HEK293 (cell line): ENCODE measurements at regions not wholly inside any gene's neighbourhood (a gene's known extent, or its start where the extent isn't known, plus 50 kb on each side); places are given as distances from the start of the nearest gene placed in this dataset.

Source experiments
- CTCF ChIA-PET: fragments of 350-600 bp; formaldehyde crosslinking; extraction: SDS; loops from one replicate; lab custom pipeline; 2021; ENCODE audit warnings: antibody characterized with exemption; lab: Yijun Ruan, JAX
- POLR2A ChIA-PET: fragments of 300-600 bp; formaldehyde crosslinking; extraction: SDS; loops from one replicate; lab custom pipeline; 2020; ENCODE audit warnings: antibody characterized with exemption, inconsistent platforms; lab: Yijun Ruan, JAX
- H3K27ac ChIP-seq: fragments of 200-500 bp; sonication (Bioruptor generic); 2 replicates; pipeline ENCODE4 v1.5.1; 2014; ENCODE audit warnings: low read depth, low read length, control low read depth, inconsistent platforms; ENCODE audit errors: extremely low read depth
- H3K36me3 ChIP-seq, 2 experiments: fragments of 200-500 bp in 1 of 2; sonication (Bioruptor generic) in 1 of 2; 1 replicate in 1 of 2; 2 replicates in 1 of 2; pipeline ENCODE4 v1.5.1; 2014 to 2017; ENCODE audit warnings: inconsistent platforms in 2 of 2, low read length in 2 of 2; ENCODE audit not compliant: control insufficient read depth in 2 of 2, insufficient read depth in 1 of 2
- H3K4me1 ChIP-seq: fragments of 200-500 bp; sonication (Bioruptor generic); 2 replicates; pipeline ENCODE4 v1.5.1; 2014; ENCODE audit warnings: mild to moderate bottlenecking, low read length, inconsistent platforms; ENCODE audit not compliant: control insufficient read depth, insufficient read depth
- H3K4me3 ChIP-seq: 2 replicates; pipeline ENCODE4 v1.5.1; 2011; ENCODE audit warnings: low read depth, mild to moderate bottlenecking, control low read depth, low read length, moderate library complexity
- H3K9me3 ChIP-seq: fragments of 200-500 bp; sonication (Bioruptor generic); 2 replicates; pipeline ENCODE4 v1.5.1; 2014; ENCODE audit warnings: low read depth, low read length, inconsistent platforms; ENCODE audit not compliant: control insufficient read depth, insufficient read depth
- ATF2 ChIP-seq: fragments of 450-650 bp; formaldehyde crosslinking; IDR thresholded peaks from 2 replicates; pipeline ENCODE4 v1.5.1; 2016; ENCODE audit warnings: missing biosample characterization, missing genetic modification characterization, low read depth
- KLF9 ChIP-seq: fragments of 450-650 bp; formaldehyde crosslinking; IDR thresholded peaks from 2 replicates; pipeline ENCODE4 v1.5.1; 2016; ENCODE audit warnings: missing biosample characterization, missing genetic modification characterization, low read depth
- MYNN ChIP-seq: fragments of 450-650 bp; formaldehyde crosslinking; IDR thresholded peaks from 2 replicates; pipeline ENCODE4 v1.5.1; 2016; ENCODE audit warnings: missing biosample characterization, missing genetic modification characterization, borderline replicate concordance
- MZF1 ChIP-seq: fragments of 450-650 bp; formaldehyde crosslinking; IDR thresholded peaks from 2 replicates; pipeline ENCODE4 v1.5.1; 2017; ENCODE audit warnings: missing biosample characterization, missing genetic modification characterization, borderline replicate concordance
- OSR2 ChIP-seq: fragments of 450-650 bp; formaldehyde crosslinking; IDR thresholded peaks from 2 replicates; pipeline ENCODE4 v1.5.1; 2016; ENCODE audit warnings: missing biosample characterization, missing genetic modification characterization
- PRDM1 ChIP-seq: fragments of 450-650 bp; formaldehyde crosslinking; IDR thresholded peaks from 2 replicates; pipeline ENCODE4; 2016; ENCODE audit warnings: missing biosample characterization, missing genetic modification characterization
- PRDM4 ChIP-seq: fragments of 450-650 bp; formaldehyde crosslinking; IDR thresholded peaks from 2 replicates; pipeline ENCODE4 v1.5.1; 2017; ENCODE audit warnings: missing biosample characterization, missing genetic modification characterization
- REPIN1 ChIP-seq: fragments of 450-650 bp; formaldehyde crosslinking; IDR thresholded peaks from 2 replicates; pipeline ENCODE4 v1.5.1; 2017; ENCODE audit warnings: missing biosample characterization, missing genetic modification characterization, low read depth
- ZBTB17 ChIP-seq: fragments of 450-650 bp; formaldehyde crosslinking; IDR thresholded peaks from 2 replicates; pipeline ENCODE4 v1.5.1; 2016; ENCODE audit warnings: missing biosample characterization, missing genetic modification characterization
- ZBTB7A ChIP-seq: fragments of 450-650 bp; formaldehyde crosslinking; IDR thresholded peaks from 2 replicates; pipeline ENCODE4 v1.5.1; 2016; ENCODE audit warnings: low read depth, missing biosample characterization, missing genetic modification characterization
- ZIC2 ChIP-seq: fragments of 450-650 bp; formaldehyde crosslinking; IDR thresholded peaks from 2 replicates; pipeline ENCODE4 v1.5.1; 2016; ENCODE audit warnings: missing biosample characterization, missing genetic modification characterization
- ZNF132 ChIP-seq: fragments of 450-650 bp; formaldehyde crosslinking; IDR thresholded peaks from 2 replicates; pipeline ENCODE4 v1.5.1; 2017; ENCODE audit warnings: missing biosample characterization, missing genetic modification characterization, borderline replicate concordance
- ZNF133 ChIP-seq: fragments of 450-650 bp; formaldehyde crosslinking; IDR thresholded peaks from 2 replicates; pipeline ENCODE4 v1.5.1; 2016; ENCODE audit warnings: missing biosample characterization, missing genetic modification characterization
- ZNF138 ChIP-seq: fragments of 450-650 bp; formaldehyde crosslinking; IDR thresholded peaks from 2 replicates; pipeline ENCODE4 v1.5.1; 2016; ENCODE audit warnings: missing biosample characterization, missing genetic modification characterization, borderline replicate concordance
- ZNF140 ChIP-seq: fragments of 450-650 bp; formaldehyde crosslinking; IDR thresholded peaks from 2 replicates; pipeline ENCODE4 v1.5.1; 2016; ENCODE audit warnings: missing biosample characterization, missing genetic modification characterization
- ZNF169 ChIP-seq: fragments of 450-650 bp; formaldehyde crosslinking; IDR thresholded peaks from 2 replicates; pipeline ENCODE4 v1.5.1; 2016; ENCODE audit warnings: missing biosample characterization, missing genetic modification characterization
- ZNF214 ChIP-seq: fragments of 450-650 bp; formaldehyde crosslinking; IDR thresholded peaks from 2 replicates; pipeline ENCODE4 v1.5.1; 2017; ENCODE audit warnings: missing biosample characterization, mild to moderate bottlenecking, missing genetic modification characterization, borderline replicate concordance
- ZNF324 ChIP-seq: fragments of 450-650 bp; formaldehyde crosslinking; IDR thresholded peaks from 2 replicates; pipeline ENCODE4 v1.5.1; 2016; ENCODE audit warnings: missing biosample characterization, missing genetic modification characterization
- ZNF366 ChIP-seq: fragments of 450-650 bp; formaldehyde crosslinking; conservative IDR thresholded peaks from 2 replicates; pipeline ENCODE4 v1.5.1; 2016; ENCODE audit warnings: missing biosample characterization, missing genetic modification characterization
- ZNF433 ChIP-seq: fragments of 450-650 bp; formaldehyde crosslinking; IDR thresholded peaks from 2 replicates; pipeline ENCODE4 v1.5.1; 2016; ENCODE audit warnings: missing biosample characterization, missing genetic modification characterization, low read depth
- ZNF513 ChIP-seq: fragments of 450-650 bp; IDR thresholded peaks from 2 replicates; pipeline ENCODE4 v1.5.1; 2018; ENCODE audit warnings: missing biosample characterization, missing genetic modification characterization
- ZNF530 ChIP-seq: fragments of 450-650 bp; formaldehyde crosslinking; IDR thresholded peaks from 2 replicates; pipeline ENCODE4 v1.5.1; 2016; ENCODE audit warnings: low read depth, missing biosample characterization, missing genetic modification characterization
- ZNF600 ChIP-seq: fragments of 450-650 bp; formaldehyde crosslinking; IDR thresholded peaks from 2 replicates; pipeline ENCODE4 v1.5.1; 2016; ENCODE audit warnings: missing biosample characterization, missing genetic modification characterization
- ZNF626 ChIP-seq: fragments of 450-650 bp; sonication (Bioruptor Pico); formaldehyde crosslinking; IDR thresholded peaks from 2 replicates; pipeline ENCODE4 v1.5.1; 2018; ENCODE audit warnings: missing biosample characterization, missing genetic modification characterization, inconsistent platforms
- ZNF645 ChIP-seq: fragments of 450-650 bp; formaldehyde crosslinking; IDR thresholded peaks from 2 replicates; pipeline ENCODE4; 2016; ENCODE audit warnings: missing biosample characterization, missing genetic modification characterization
- ZNF660 ChIP-seq: fragments of 450-650 bp; IDR thresholded peaks from 2 replicates; pipeline ENCODE4 v1.5.1; 2018; ENCODE audit warnings: missing biosample characterization, mild to moderate bottlenecking, missing genetic modification characterization
- ZNF701 ChIP-seq: fragments of 450-650 bp; formaldehyde crosslinking; IDR thresholded peaks from 2 replicates; pipeline ENCODE4 v1.5.1; 2016; ENCODE audit warnings: missing biosample characterization, missing genetic modification characterization
- ZNF792 ChIP-seq: fragments of 450-650 bp; formaldehyde crosslinking; IDR thresholded peaks from 2 replicates; pipeline ENCODE4 v1.5.1; 2016; ENCODE audit warnings: missing biosample characterization, missing genetic modification characterization
- ZSCAN18 ChIP-seq: fragments of 450-650 bp; formaldehyde crosslinking; IDR thresholded peaks from 2 replicates; pipeline ENCODE4 v1.5.1; 2016; ENCODE audit warnings: missing biosample characterization, missing genetic modification characterization

- Histone ChIP-seq H3K36me3 (no peaks in the 10 kb centered on the region), H3K4me3 (no peak overlapping the region), H3K4me1 (no peaks in the 10 kb centered on the region), H3K9me3 (no peaks in the 10 kb centered on the region), H3K27ac (no peak overlapping the region)
- CTCF ChIA-PET: interaction anchor here (0.5 kb wide), 1 partner anchor 653 kb away, joined by 4 read pairs; no protein-coding TSS in a partner anchor
- POLR2A ChIA-PET: interaction anchor here (0.5 kb wide), 1 partner anchor 1048 kb away, joined by 4 read pairs; no protein-coding TSS in a partner anchor
- TF ChIP-seq ZNF645 (tag by site-specific recombination) (no peak), ZNF626 (no peak), ZNF433 (tag by site-specific recombination) (no peak), OSR2 (no peak), ZBTB17 (tag by site-specific recombination) (no peak), ZNF660 (tag by site-specific recombination) (no peak), ZNF600 (tag by site-specific recombination) (no peak), ZNF324 (no peak), ZNF132 (tag by site-specific recombination) (no peak), ZNF530 (tag by site-specific recombination) (no peak), MYNN (no peak), REPIN1 (tag by site-specific recombination) (no peak)
Observed at GRCh38 chr15:39021341-39021740, 456.7 kb upstream of the RASGRP1 start.

GRCh38 chr15:39022532-39023305 lies 458.1 kb upstream of the RASGRP1 start:
- POLR2A ChIA-PET: no interaction called here
- Histone ChIP-seq H3K9me3 (no peaks in the 10 kb centered on the region), H3K4me3 (no peak overlapping the region), H3K27ac (no peak overlapping the region), H3K4me1 (no peaks in the 10 kb centered on the region), H3K36me3 (no peaks in the 10 kb centered on the region)
- CTCF ChIA-PET: no interaction called here
- TF ChIP-seq KLF9 (tag by site-specific recombination) (no peak), ZNF792 (no peak), ZNF133 (no peak), ZNF138 (tag by site-specific recombination) (no peak), ZNF701 (tag by site-specific recombination) (no peak), ZNF513 (tag by site-specific recombination) (no peak), ZIC2 (tag by site-specific recombination) (no peak), ZNF366 (tag by site-specific recombination) (no peak), ZNF214 (tag by site-specific recombination) (no peak), ZBTB7A (tag by site-specific recombination) (no peak), MZF1 (tag by site-specific recombination) (no peak), ZSCAN18 (tag by site-specific recombination) (no peak), ATF2 (tag by site-specific recombination) (no peak), ZNF140 (tag by site-specific recombination) (no peak), PRDM1 (tag by site-specific recombination) (no peak), PRDM4 (tag by site-specific recombination) (no peak), ZNF169 (tag by site-specific recombination) (no peak)
